Activated CD4-positive, alpha-beta memory T cell treated with anti-CD3 and anti-CD28 coated beads for 36 hours (primary cell): ENCODE measurements at regions not wholly inside any gene's neighbourhood (a gene's known extent, or its start where the extent isn't known, plus 50 kb on each side); places are given as distances from the start of the nearest gene placed in this dataset.
A peak's percentile ranks its signal among the peaks of the same experiment; 100 is the strongest.

ENCODE experiments used
- CTCF ChIA-PET: fragments of 350-600 bp; sonication (Branson Sonifier 250); formaldehyde crosslinking; loops from one replicate; lab custom pipeline; 2021; ENCODE audit warnings: antibody characterized with exemption, inconsistent platforms; lab: Charles Lee
- POLR2A ChIA-PET: fragments of 350-600 bp; sonication (Branson Sonifier 250); formaldehyde crosslinking; loops from one replicate; lab custom pipeline; 2021; ENCODE audit warnings: antibody characterized with exemption; lab: Charles Lee
- DNase-seq: peaks from one replicate; pipeline ENCODE4 v3.0.0-alpha.2; 2020
- H3K27ac Mint-ChIP-seq: one replicate; pipeline ENCODE4 v1.8.0; 2021; ENCODE audit warnings: mixed read lengths
- H3K27me3 Mint-ChIP-seq: one replicate; pipeline ENCODE4 v1.8.0; 2021; ENCODE audit warnings: mixed read lengths
- H3K36me3 Mint-ChIP-seq: one replicate; pipeline ENCODE4 v1.8.0; 2021; ENCODE audit warnings: mixed read lengths
- H3K4me1 Mint-ChIP-seq: one replicate; pipeline ENCODE4 v1.8.0; 2021; ENCODE audit warnings: low read depth, mixed read lengths
- H3K4me3 Mint-ChIP-seq: one replicate; pipeline ENCODE4 v1.8.0; 2021; ENCODE audit warnings: mild to moderate bottlenecking, mixed read lengths
- H3K9me3 Mint-ChIP-seq: one replicate; pipeline ENCODE4 v1.8.0; 2021; ENCODE audit warnings: mixed read lengths
- intact Hi-C: fragments of 100-400 bp; cut with micrococcal nuclease; formaldehyde crosslinking; loops from one replicate; pipeline ENCODE4 v1.15.1; 2023

- DNase-seq, result peak; percentile 52
- Mint-ChIP-seq H3K4me1 (peaks cover 2% of the 10 kb centered on the region), H3K27ac (no peak overlapping the region), H3K9me3 (no peaks in the 10 kb centered on the region), H3K36me3 (no peaks in the 10 kb centered on the region), H3K27me3 (peaks cover 39% of the 10 kb centered on the region), H3K4me3 (no peak overlapping the region)
- CTCF ChIA-PET, result interaction anchor here (0.6 to 2.4 kb wide), 9 partner anchors 10 to 205 kb away, joined by 3 to 34 read pairs (median 3); partner anchors contain the start of gene LINGO1
- POLR2A ChIA-PET, result no interaction called here
- intact Hi-C loops, result loop anchor here (1.0 kb wide), 1 partner anchor 187 kb away; no protein-coding TSS in a partner anchor
These were observed 188.7 kb upstream of the LINGO1 start for GRCh38 chr15:77821188-77821958.

- H3K27me3 Mint-ChIP-seq, result peaks cover 42% of the 10 kb centered on the region
- H3K27ac Mint-ChIP-seq, result no peak overlapping the region
- CTCF ChIA-PET, result interaction anchor here (1.3 to 2.4 kb wide), 2 partner anchors 55 to 185 kb away, joined by 3 to 34 read pairs; partner anchors contain the start of gene LINGO1
- intact Hi-C loops, result no loop called here
- H3K4me3 Mint-ChIP-seq, result no peak overlapping the region
- peaks cover 2% of the 10 kb centered on the region for H3K4me1 Mint-ChIP-seq
- H3K36me3 Mint-ChIP-seq, result no peaks in the 10 kb centered on the region
- H3K9me3 Mint-ChIP-seq, result no peaks in the 10 kb centered on the region
- POLR2A ChIA-PET, result no interaction called here
- DNase-seq, result peak; percentile 14
These were observed 187.4 kb upstream of the LINGO1 start for GRCh38 chr15:77819851-77820728.

- Mint-ChIP-seq H3K27me3 (peaks cover 40% of the 10 kb centered on the region), H3K4me1 (peaks cover 2% of the 10 kb centered on the region), H3K9me3 (no peaks in the 10 kb centered on the region), H3K4me3 (no peak overlapping the region), H3K27ac (no peak overlapping the region), H3K36me3 (no peaks in the 10 kb centered on the region)
- CTCF ChIA-PET, result no interaction called here
- intact Hi-C loops, result no loop called here
- POLR2A ChIA-PET, result interaction anchor here (0.6 kb wide), 1 partner anchor 230 kb away, joined by 3 read pairs; no protein-coding TSS in a partner anchor
- no peak for DNase-seq
These were observed 186.5 kb upstream of the LINGO1 start for GRCh38 chr15:77819048-77819850.

GRCh38 chr15:77818484-77819047 lies 185.9 kb upstream of the LINGO1 start:
- Mint-ChIP-seq H3K27me3 (peaks cover 40% of the 10 kb centered on the region), H3K9me3 (no peaks in the 10 kb centered on the region), H3K36me3 (no peaks in the 10 kb centered on the region), H3K4me3 (no peak overlapping the region), H3K27ac (no peak overlapping the region), H3K4me1 (peaks cover 2% of the 10 kb centered on the region)
- ChIA-PET POLR2A (interaction anchor here (0.6 kb wide), 1 partner anchor 230 kb away, joined by 3 read pairs; no protein-coding TSS in a partner anchor), CTCF (no interaction called here)
- intact Hi-C loops, result no loop called here
- DNase-seq, result no peak

- intact Hi-C loops, result no loop called here
These were observed 184.7 kb upstream of the LINGO1 start for GRCh38 chr15:77817434-77817833.

GRCh38 chr15:77816983-77817382 lies 184.3 kb upstream of the LINGO1 start:
- CTCF ChIA-PET, result no interaction called here
- Mint-ChIP-seq H3K4me3 (no peak overlapping the region), H3K27ac (no peak overlapping the region), H3K4me1 (peaks cover 2% of the 10 kb centered on the region), H3K27me3 (peaks cover 37% of the 10 kb centered on the region), H3K36me3 (no peaks in the 10 kb centered on the region), H3K9me3 (no peaks in the 10 kb centered on the region)
- POLR2A ChIA-PET, result no interaction called here
- no peak for DNase-seq
- intact Hi-C loops, result no loop called here

More at GRCh38 chr15:77817434-77817833, 184.7 kb upstream of the LINGO1 start:
- Mint-ChIP-seq H3K4me3 (no peak overlapping the region), H3K36me3 (no peaks in the 10 kb centered on the region), H3K4me1 (peaks cover 2% of the 10 kb centered on the region), H3K27ac (no peak overlapping the region), H3K9me3 (no peaks in the 10 kb centered on the region), H3K27me3 (peaks cover 40% of the 10 kb centered on the region)
- ChIA-PET CTCF (no interaction called here), POLR2A (no interaction called here)
- no peak for DNase-seq

- no peak for DNase-seq
- no peaks in the 10 kb centered on the region for H3K4me1 Mint-ChIP-seq
- intact Hi-C loops, result no loop called here
- CTCF ChIA-PET, result no interaction called here
- POLR2A ChIA-PET, result no interaction called here
- peaks cover 20% of the 10 kb centered on the region for H3K27me3 Mint-ChIP-seq
- H3K9me3 Mint-ChIP-seq, result no peaks in the 10 kb centered on the region
- H3K36me3 Mint-ChIP-seq, result no peaks in the 10 kb centered on the region
- no peak overlapping the region for H3K27ac Mint-ChIP-seq
- no peak overlapping the region for H3K4me3 Mint-ChIP-seq
These were observed 182.3 kb upstream of the LINGO1 start for GRCh38 chr15:77815015-77815414.

GRCh38 chr15:77812664-77813063 lies 180.0 kb upstream of the LINGO1 start:
- ChIA-PET CTCF (no interaction called here), POLR2A (no interaction called here)
- H3K27ac Mint-ChIP-seq, result no peak overlapping the region
- intact Hi-C loops, result no loop called here
- H3K4me1 Mint-ChIP-seq, result no peaks in the 10 kb centered on the region
- H3K36me3 Mint-ChIP-seq, result no peaks in the 10 kb centered on the region
- H3K9me3 Mint-ChIP-seq, result no peaks in the 10 kb centered on the region
- peaks cover 11% of the 10 kb centered on the region for H3K27me3 Mint-ChIP-seq
- no peak for DNase-seq
- no peak overlapping the region for H3K4me3 Mint-ChIP-seq

GRCh38 chr15:77811270-77811669 lies 178.6 kb upstream of the LINGO1 start:
- CTCF ChIA-PET, result no interaction called here

GRCh38 chr15:77810130-77810571 lies 177.4 kb upstream of the LINGO1 start:
- H3K9me3 Mint-ChIP-seq, result no peaks in the 10 kb centered on the region
- no peaks in the 10 kb centered on the region for H3K36me3 Mint-ChIP-seq
- POLR2A ChIA-PET, result no interaction called here
- no peak overlapping the region for H3K27ac Mint-ChIP-seq
- no peak for DNase-seq
- no peak overlapping the region for H3K4me3 Mint-ChIP-seq
- no peaks in the 10 kb centered on the region for H3K4me1 Mint-ChIP-seq
- H3K27me3 Mint-ChIP-seq, result no peaks in the 10 kb centered on the region
- CTCF ChIA-PET, result no interaction called here
- intact Hi-C loops, result no loop called here

More at GRCh38 chr15:77811270-77811669, 178.6 kb upstream of the LINGO1 start:
- no peak overlapping the region for H3K27ac Mint-ChIP-seq
- POLR2A ChIA-PET, result no interaction called here
- no peak for DNase-seq
- intact Hi-C loops, result no loop called here
- H3K27me3 Mint-ChIP-seq, result peaks cover 7% of the 10 kb centered on the region
- H3K9me3 Mint-ChIP-seq, result no peaks in the 10 kb centered on the region
- no peaks in the 10 kb centered on the region for H3K36me3 Mint-ChIP-seq
- no peak overlapping the region for H3K4me3 Mint-ChIP-seq
- no peaks in the 10 kb centered on the region for H3K4me1 Mint-ChIP-seq

- H3K9me3 Mint-ChIP-seq, result no peaks in the 10 kb centered on the region
- no peak for DNase-seq
- no peaks in the 10 kb centered on the region for H3K4me1 Mint-ChIP-seq
- no peaks in the 10 kb centered on the region for H3K27me3 Mint-ChIP-seq
- intact Hi-C loops, result no loop called here
- ChIA-PET POLR2A (no interaction called here), CTCF (no interaction called here)
- no peak overlapping the region for H3K4me3 Mint-ChIP-seq
- H3K27ac Mint-ChIP-seq, result no peak overlapping the region
- H3K36me3 Mint-ChIP-seq, result no peaks in the 10 kb centered on the region
These were observed 176.0 kb upstream of the LINGO1 start for GRCh38 chr15:77808581-77809177.
